A549 (cell line): ENCODE measurements at regions not wholly inside any gene's neighbourhood (a gene's known extent, or its start where the extent isn't known, plus 50 kb on each side); places are given as distances from the start of the nearest gene placed in this dataset.

Source experiments
- ATAC-seq, 2 experiments: fragments of 200-7000 bp in 1 of 2; fragments of >200 bp in 1 of 2; cut with Nextera tagmentation in 1 of 2; cut with Tn5 transposase in 1 of 2; 3 replicates each; pipeline versions ENCODE4 v1.8.0 to v1.9.1; 2018 to 2020; ENCODE audit warnings: mild to moderate bottlenecking in 1 of 2, moderate library complexity in 1 of 2
- CTCF ChIA-PET: fragments of 300-600 bp; sonication (Branson Sonifier 250); formaldehyde crosslinking; extraction: SDS; loops from one replicate; lab custom pipeline; 2021; ENCODE audit warnings: antibody characterized with exemption, inconsistent platforms; lab: Yijun Ruan, JAX
- POLR2A ChIA-PET: fragments of 350-600 bp; formaldehyde crosslinking; extraction: SDS; loops from one replicate; lab custom pipeline; 2021; ENCODE audit warnings: antibody characterized with exemption, inconsistent platforms; lab: Yijun Ruan, JAX
- DNase-seq, 2 experiments: peaks; one replicate each; pipeline versions ENCODE4 v3.0.0 to v3.0.0-alpha.2; 2011 to 2016; ENCODE audit warnings: low read depth in 1 of 2, low spot score in 1 of 2
- FAIRE-seq: peaks from 2 replicates; lab custom pipeline; 2011; peaks lifted over from hg19 to GRCh38; lab: Jason Lieb, UNC
- H3K27ac ChIP-seq, 2 experiments: fragments of >200 bp; sonication (Bioruptor Twin); formaldehyde crosslinking; 3 replicates each; pipeline ENCODE4 v1.5.1; 2016 to 2017
- H3K4me1 ChIP-seq: fragments of >200 bp; sonication (Bioruptor Twin); formaldehyde crosslinking; 3 replicates; pipeline ENCODE4 v1.6.1; 2016
- H3K4me2 ChIP-seq: fragments of >200 bp; sonication (Bioruptor Twin); formaldehyde crosslinking; 3 replicates; pipeline ENCODE4 v1.6.1; 2016
- H3K4me3 ChIP-seq: fragments of >200 bp; sonication (Bioruptor Twin); formaldehyde crosslinking; 3 replicates; pipeline ENCODE4 v1.5.1; 2016
- H3K9me3 ChIP-seq: fragments of >200 bp; sonication (Bioruptor Twin); formaldehyde crosslinking; 3 replicates; pipeline ENCODE4 v1.6.1; 2016
- BHLHE40 ChIP-seq: IDR thresholded peaks from 2 replicates; pipeline ENCODE4 v1.6.1; 2012; ENCODE audit warnings: low read depth, low read length, inconsistent platforms
- CEBPB ChIP-seq, 2 experiments: fragments of >200 bp in 1 of 2; sonication (Bioruptor Twin) in 1 of 2; formaldehyde crosslinking in 1 of 2; IDR thresholded peaks; 2 replicates each; pipeline ENCODE4 v1.6.1; 2012 to 2016
- CHD2 ChIP-seq: fragments of 150-350 bp; IDR thresholded peaks from 2 replicates; pipeline ENCODE4 v1.6.1; 2014; ENCODE audit warnings: low read length; ENCODE audit not compliant: partially characterized antibody
- EHMT2 ChIP-seq: fragments of 200-600 bp; sonication (generic); IDR thresholded peaks from 2 replicates; pipeline ENCODE4 v1.6.1; 2016; ENCODE audit warnings: antibody characterized with exemption, low read depth, mild to moderate bottlenecking, moderate library complexity
- EP300 ChIP-seq, 2 experiments: fragments of >200 bp; sonication (Bioruptor Twin); formaldehyde crosslinking; IDR thresholded peaks; 2 replicates in 1 of 2; 3 replicates in 1 of 2; pipeline ENCODE4 v1.6.1; 2016 to 2017
- ESRRA ChIP-seq: fragments of 150-350 bp; IDR thresholded peaks from 2 replicates; pipeline ENCODE4 v1.6.1; 2014; ENCODE audit warnings: mild to moderate bottlenecking, low read length, borderline replicate concordance
- FOXS1 ChIP-seq: fragments of 250-450 bp; sonication (Bioruptor Pico); IDR thresholded peaks from 2 replicates; pipeline ENCODE4 v1.5.0; 2020; ENCODE audit warnings: mild to moderate bottlenecking, moderate library complexity
- HDAC2 ChIP-seq: fragments of 200-600 bp; sonication (generic); IDR thresholded peaks from 2 replicates; pipeline ENCODE4 v1.6.1; 2016
- HOXA7 ChIP-seq: fragments of 250-450 bp; sonication (Bioruptor Pico); IDR thresholded peaks from 2 replicates; pipeline ENCODE4 v1.5.0; 2020; ENCODE audit warnings: mild to moderate bottlenecking, moderate library complexity
- JUN ChIP-seq, 2 experiments: fragments of >200 bp; sonication (Bioruptor Twin); formaldehyde crosslinking; IDR thresholded peaks; 2 replicates in 1 of 2; 3 replicates in 1 of 2; pipeline ENCODE4 v1.6.1; 2016 to 2017
- JUNB ChIP-seq: fragments of >200 bp; sonication (Bioruptor Twin); formaldehyde crosslinking; IDR thresholded peaks from 2 replicates; pipeline ENCODE4 v1.6.1; 2016
- KDM1A ChIP-seq: fragments of 200-600 bp; sonication (generic); IDR thresholded peaks from 2 replicates; pipeline ENCODE4 v1.6.1; 2016; ENCODE audit warnings: low read depth, mild to moderate bottlenecking
- MAFK ChIP-seq: fragments of 450-650 bp; IDR thresholded peaks from 2 replicates; pipeline ENCODE4 v1.6.1; 2014; ENCODE audit not compliant: partially characterized antibody
- MAZ ChIP-seq: fragments of 150-350 bp; IDR thresholded peaks from 2 replicates; pipeline ENCODE4 v1.6.1; 2014; ENCODE audit warnings: antibody characterized with exemption, low read depth, low read length, borderline replicate concordance
- NFE2L2 ChIP-seq: fragments of 150-350 bp; conservative IDR thresholded peaks from 2 replicates; pipeline ENCODE4 v1.6.1; 2014; ENCODE audit warnings: low read length
- PHF8 ChIP-seq: fragments of 200-600 bp; sonication (generic); IDR thresholded peaks from 2 replicates; pipeline ENCODE4 v1.6.1; 2016; ENCODE audit warnings: low read depth, mild to moderate bottlenecking, antibody characterized with exemption, moderate library complexity, borderline replicate concordance
- POLR2AphosphoS2 ChIP-seq: conservative IDR thresholded peaks from 2 replicates; pipeline ENCODE4 v1.6.1; 2012; ENCODE audit warnings: low read length, improper control_type of control experiment, inconsistent platforms
- RARB ChIP-seq: fragments of 250-450 bp; sonication (Bioruptor Pico); IDR thresholded peaks from 2 replicates; pipeline ENCODE4 v1.8.0; 2021; ENCODE audit warnings: mild to moderate bottlenecking, moderate library complexity
- RFX5 ChIP-seq: fragments of 450-650 bp; IDR thresholded peaks from 2 replicates; pipeline ENCODE4 v1.7.1; 2014; ENCODE audit warnings: antibody characterized with exemption, mild to moderate bottlenecking, moderate library complexity
- TFCP2L1 ChIP-seq: fragments of 250-450 bp; sonication (Bioruptor Pico); IDR thresholded peaks from 2 replicates; pipeline ENCODE4 v1.5.0; 2021; ENCODE audit warnings: mild to moderate bottlenecking
- TP53 ChIP-seq: fragments of 250-450 bp; sonication (Bioruptor Pico); IDR thresholded peaks from 2 replicates; pipeline ENCODE4 v1.5.0; 2021; ENCODE audit warnings: mild to moderate bottlenecking, moderate library complexity
- ZFP36 ChIP-seq: fragments of 450-650 bp; IDR thresholded peaks from 2 replicates; pipeline ENCODE4 v1.6.1; 2014; ENCODE audit warnings: borderline replicate concordance; ENCODE audit not compliant: partially characterized antibody
- WGBS: methylation state at CpG from one replicate; pipeline ENCODE4 v1.1.6; 2017; ENCODE audit errors: missing lambda C conversion rate; 5-methylcytosine and 5-hydroxymethylcytosine counted together
- TF ChIP-seq, protein P1 (sequence below): fragments of 200-600 bp; sonication (generic); IDR thresholded peaks from 2 replicates; pipeline ENCODE4 v1.6.1; 2016; ENCODE audit warnings: antibody characterized with exemption, mild to moderate bottlenecking, moderate library complexity
- TF ChIP-seq, protein P2 (sequence below): IDR thresholded peaks from 2 replicates; pipeline ENCODE4 v1.6.1; 2012
- TF ChIP-seq, protein P3 (sequence below): IDR thresholded peaks from 2 replicates; pipeline ENCODE4 v1.6.1; 2012; ENCODE audit warnings: low read depth, borderline replicate concordance
- TF ChIP-seq, protein P4 (sequence below): fragments of >200 bp; sonication (Bioruptor Twin); formaldehyde crosslinking; IDR thresholded peaks from 3 replicates; pipeline ENCODE4 v1.6.1; 2016

DNA sequence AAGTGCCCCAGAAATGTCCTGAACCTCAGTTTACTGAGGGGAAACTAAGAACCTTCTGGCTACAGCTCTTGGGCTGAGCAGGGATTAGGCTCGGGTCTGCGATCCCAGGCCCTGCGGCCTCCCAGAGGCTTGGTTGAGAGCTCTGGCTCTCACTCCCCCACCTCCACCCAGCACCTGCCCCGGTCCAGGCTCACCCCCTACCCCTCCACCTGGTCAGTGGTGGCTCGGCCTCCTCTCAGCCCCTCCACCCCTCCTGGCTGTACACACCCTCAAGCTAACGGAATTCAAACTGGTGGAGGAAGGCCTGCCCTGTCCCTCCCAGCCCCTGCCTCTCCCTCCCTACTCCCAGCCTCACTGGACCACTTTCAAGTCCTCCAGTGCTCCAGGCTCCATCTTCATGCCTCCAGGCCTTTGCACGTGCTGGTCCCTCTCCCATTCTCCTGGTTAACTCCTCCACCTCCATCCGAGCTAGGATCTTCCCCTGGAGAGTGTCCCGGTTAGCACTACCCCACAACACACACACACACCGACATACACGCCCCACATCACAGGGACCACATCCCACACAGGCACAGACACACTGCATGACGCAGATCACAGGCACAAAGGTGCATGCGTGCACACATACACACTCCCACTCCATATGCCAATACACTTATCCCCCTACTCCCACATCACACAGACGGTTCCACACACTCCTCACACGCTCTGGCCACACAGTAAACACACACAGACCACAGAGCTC is 130.9 kb downstream of the C9orf50 start (continued):
- TF ChIP-seq, protein P1, sequence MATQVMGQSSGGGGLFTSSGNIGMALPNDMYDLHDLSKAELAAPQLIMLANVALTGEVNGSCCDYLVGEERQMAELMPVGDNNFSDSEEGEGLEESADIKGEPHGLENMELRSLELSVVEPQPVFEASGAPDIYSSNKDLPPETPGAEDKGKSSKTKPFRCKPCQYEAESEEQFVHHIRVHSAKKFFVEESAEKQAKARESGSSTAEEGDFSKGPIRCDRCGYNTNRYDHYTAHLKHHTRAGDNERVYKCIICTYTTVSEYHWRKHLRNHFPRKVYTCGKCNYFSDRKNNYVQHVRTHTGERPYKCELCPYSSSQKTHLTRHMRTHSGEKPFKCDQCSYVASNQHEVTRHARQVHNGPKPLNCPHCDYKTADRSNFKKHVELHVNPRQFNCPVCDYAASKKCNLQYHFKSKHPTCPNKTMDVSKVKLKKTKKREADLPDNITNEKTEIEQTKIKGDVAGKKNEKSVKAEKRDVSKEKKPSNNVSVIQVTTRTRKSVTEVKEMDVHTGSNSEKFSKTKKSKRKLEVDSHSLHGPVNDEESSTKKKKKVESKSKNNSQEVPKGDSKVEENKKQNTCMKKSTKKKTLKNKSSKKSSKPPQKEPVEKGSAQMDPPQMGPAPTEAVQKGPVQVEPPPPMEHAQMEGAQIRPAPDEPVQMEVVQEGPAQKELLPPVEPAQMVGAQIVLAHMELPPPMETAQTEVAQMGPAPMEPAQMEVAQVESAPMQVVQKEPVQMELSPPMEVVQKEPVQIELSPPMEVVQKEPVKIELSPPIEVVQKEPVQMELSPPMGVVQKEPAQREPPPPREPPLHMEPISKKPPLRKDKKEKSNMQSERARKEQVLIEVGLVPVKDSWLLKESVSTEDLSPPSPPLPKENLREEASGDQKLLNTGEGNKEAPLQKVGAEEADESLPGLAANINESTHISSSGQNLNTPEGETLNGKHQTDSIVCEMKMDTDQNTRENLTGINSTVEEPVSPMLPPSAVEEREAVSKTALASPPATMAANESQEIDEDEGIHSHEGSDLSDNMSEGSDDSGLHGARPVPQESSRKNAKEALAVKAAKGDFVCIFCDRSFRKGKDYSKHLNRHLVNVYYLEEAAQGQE, result no peak
- no peak for TF ChIP-seq NFE2L2
- no peak for TF ChIP-seq JUNB
- TF ChIP-seq, protein P2, sequence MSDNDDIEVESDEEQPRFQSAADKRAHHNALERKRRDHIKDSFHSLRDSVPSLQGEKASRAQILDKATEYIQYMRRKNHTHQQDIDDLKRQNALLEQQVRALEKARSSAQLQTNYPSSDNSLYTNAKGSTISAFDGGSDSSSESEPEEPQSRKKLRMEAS, result peak; percentile 80
- peak in 1 of 2 experiments; percentile 4; a peak in 1 of 5 replicates for TF ChIP-seq JUN (IDR thresholded peaks at IDR 0.05)
- no peak for TF ChIP-seq EHMT2
- peak; percentile 8; the same call in 1 of the 2 replicates for TF ChIP-seq TP53 (CRISPR knock-in tag)
- TF ChIP-seq CEBPB (IDR thresholded peaks at IDR 0.05), result no peak
- TF ChIP-seq, protein P3, sequence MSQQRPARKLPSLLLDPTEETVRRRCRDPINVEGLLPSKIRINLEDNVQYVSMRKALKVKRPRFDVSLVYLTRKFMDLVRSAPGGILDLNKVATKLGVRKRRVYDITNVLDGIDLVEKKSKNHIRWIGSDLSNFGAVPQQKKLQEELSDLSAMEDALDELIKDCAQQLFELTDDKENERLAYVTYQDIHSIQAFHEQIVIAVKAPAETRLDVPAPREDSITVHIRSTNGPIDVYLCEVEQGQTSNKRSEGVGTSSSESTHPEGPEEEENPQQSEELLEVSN, result peak; percentile 13; the same call in 1 of the 2 replicates
- TF ChIP-seq FOXS1 (CRISPR knock-in tag), result no peak
- no peak for TF ChIP-seq PHF8

DNA sequence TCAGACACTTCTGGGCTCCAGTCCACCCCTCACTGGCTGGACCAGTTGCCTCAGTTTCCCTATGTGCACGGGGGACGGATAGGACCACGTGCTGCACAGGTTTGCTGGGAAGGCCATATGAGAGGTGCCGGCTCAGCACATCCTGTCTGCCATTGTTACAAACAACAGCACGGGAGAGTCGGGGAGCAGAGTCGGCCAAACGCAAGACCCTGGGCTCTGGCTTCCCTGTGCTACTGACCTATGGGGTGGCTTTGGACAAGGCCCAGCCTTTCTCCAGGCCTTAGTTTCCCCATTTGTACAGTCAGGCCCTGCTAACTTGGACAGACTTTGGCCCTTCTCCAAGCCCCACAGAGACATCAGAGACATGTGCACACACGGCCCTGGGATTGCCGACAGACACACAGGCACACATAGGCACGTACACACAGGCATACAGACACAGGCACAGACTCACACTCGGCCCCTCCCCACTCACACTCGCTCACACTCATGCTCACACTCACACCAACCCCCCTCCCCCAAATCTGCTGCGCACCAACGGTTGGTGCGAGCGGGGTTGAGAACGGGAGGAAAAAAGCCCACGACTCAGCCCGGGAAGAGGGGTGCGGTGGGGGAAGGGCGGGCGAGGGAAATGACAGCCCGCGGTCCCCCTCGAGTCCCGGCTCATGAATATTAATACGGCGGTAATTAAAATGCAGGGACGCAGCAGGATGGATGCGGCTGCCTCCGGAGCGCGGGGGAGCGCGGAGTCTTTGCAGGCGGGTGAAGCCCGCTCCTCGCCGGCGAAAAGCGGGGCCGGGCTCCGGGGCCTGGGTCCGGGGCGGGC is 133.0 kb downstream of the C9orf50 start:
- WGBS, result 4% methylated on average over 36 of the region's 46 CpGs
- Histone ChIP-seq H3K4me3 (peak overlapping the region; percentile 23), H3K4me2 (peak overlapping the region; percentile 75), H3K4me1 (peaks cover 95% of the 10 kb centered on the region), H3K9me3 (no peaks in the 10 kb centered on the region), H3K27ac (peak overlapping the region; percentile 99 to 100)
- ChIA-PET POLR2A (interaction anchor here (1.1 kb wide), 1 partner anchor 8 kb away, joined by 3 read pairs; no protein-coding TSS in a partner anchor), CTCF (interaction anchor here (9.3 kb wide), 1 partner anchor 351 kb away, joined by 53 read pairs; no protein-coding TSS in a partner anchor)
- FAIRE-seq, result no peak
- DNase-seq, result peak in 1 of 2 experiments; percentile 83
- ATAC-seq, result peak; percentile 2 to 16; a peak in 5 of 6 replicates
- no peak for TF ChIP-seq EP300 (IDR thresholded peaks at IDR 0.05)
- TF ChIP-seq RFX5, result no peak
- TF ChIP-seq HDAC2, result no peak
- TF ChIP-seq, protein P3, result no peak
- TF ChIP-seq PHF8, result no peak
- TF ChIP-seq POLR2AphosphoS2, result no peak
- peak; percentile 73 for TF ChIP-seq TP53 (CRISPR knock-in tag)
- peak; percentile 89 for TF ChIP-seq TFCP2L1
- no peak for TF ChIP-seq ZFP36
- TF ChIP-seq CHD2, result peak; percentile 44
- peak; percentile 91 for TF ChIP-seq MAFK
- TF ChIP-seq FOXS1 (CRISPR knock-in tag), result peak; percentile 59; the same call in 1 of the 2 replicates
- TF ChIP-seq MAZ, result no peak
- no peak for TF ChIP-seq EHMT2
- TF ChIP-seq KDM1A, result no peak
- TF ChIP-seq BHLHE40, result no peak
- peak; percentile 85 for TF ChIP-seq HOXA7
- no peak for TF ChIP-seq ESRRA
- no peak for TF ChIP-seq NFE2L2
- TF ChIP-seq RARB (CRISPR knock-in tag), result peak; percentile 75
- TF ChIP-seq, protein P4, sequence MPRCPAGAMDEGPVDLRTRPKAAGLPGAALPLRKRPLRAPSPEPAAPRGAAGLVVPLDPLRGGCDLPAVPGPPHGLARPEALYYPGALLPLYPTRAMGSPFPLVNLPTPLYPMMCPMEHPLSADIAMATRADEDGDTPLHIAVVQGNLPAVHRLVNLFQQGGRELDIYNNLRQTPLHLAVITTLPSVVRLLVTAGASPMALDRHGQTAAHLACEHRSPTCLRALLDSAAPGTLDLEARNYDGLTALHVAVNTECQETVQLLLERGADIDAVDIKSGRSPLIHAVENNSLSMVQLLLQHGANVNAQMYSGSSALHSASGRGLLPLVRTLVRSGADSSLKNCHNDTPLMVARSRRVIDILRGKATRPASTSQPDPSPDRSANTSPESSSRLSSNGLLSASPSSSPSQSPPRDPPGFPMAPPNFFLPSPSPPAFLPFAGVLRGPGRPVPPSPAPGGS, result no peak
